Thyroid gland (tissue), 4 donors: ENCODE measurements at regions not wholly inside any gene's neighbourhood (a gene's known extent, or its start where the extent isn't known, plus 50 kb on each side); places are given as distances from the start of the nearest gene placed in this dataset.

Experiments used
- DNase-seq, 2 donors: peaks; one replicate each; pipeline ENCODE4 v3.0.0-alpha.2; 2019
- H3K27ac ChIP-seq, 3 donors: fragments of 200-600 bp; sonication (generic); 1 replicate in 2 of 3; 2 replicates in 1 of 3; pipeline ENCODE4 v1.5.1; 2016 to 2019; ENCODE audit warnings: mild to moderate bottlenecking in 1 of 3, moderate library complexity in 1 of 3
- H3K27me3 ChIP-seq: fragments of 200-600 bp; sonication (generic); one replicate; pipeline ENCODE4 v1.5.1; 2019
- H3K36me3 ChIP-seq, 2 donors: fragments of 200-600 bp; sonication (generic); one replicate each; pipeline ENCODE4 v1.5.1; 2016 to 2019
- H3K4me1 ChIP-seq, 2 donors: fragments of 200-600 bp; sonication (generic); one replicate each; pipeline ENCODE4 v1.5.1; 2017 to 2019
- H3K4me3 ChIP-seq, 3 donors: fragments of 200-600 bp; sonication (generic); replicated peaks in 1 of 3; 1 replicate in 2 of 3; 2 replicates in 1 of 3; pipeline ENCODE4 v1.5.1; 2016; ENCODE audit warnings: mild to moderate bottlenecking in 1 of 3
- H3K9me3 ChIP-seq: fragments of 200-600 bp; sonication (generic); one replicate; pipeline ENCODE4 v1.5.1; 2017
- CTCF ChIP-seq, 6 experiments: fragments of 200-600 bp in 3 of 6; fragments of 450-650 bp in 3 of 6; sonication (generic) in 3 of 6; IDR thresholded peaks; one replicate each; pipeline ENCODE4 v1.5.1; 2016 to 2019; ENCODE audit warnings: antibody characterized with exemption in 6 of 6, mild to moderate bottlenecking in 2 of 6, inconsistent platforms in 1 of 6, moderate library complexity in 1 of 6
- POLR2A ChIP-seq, 2 donors: fragments of 450-650 bp; IDR thresholded peaks; one replicate each; pipeline ENCODE4 v1.6.1; 2017; ENCODE audit warnings: antibody characterized with exemption in 2 of 2, mild to moderate bottlenecking in 2 of 2, moderate library complexity in 1 of 2
- WGBS, 2 donors: methylation state at CpG; one replicate each; pipeline ENCODE4 v1.1.5; 2017; 5-methylcytosine and 5-hydroxymethylcytosine counted together
- intact Hi-C: fragments of 100-400 bp; cut with DNase I; formaldehyde crosslinking; loops from one replicate; pipeline ENCODE4 v1.15.1; 2023

- WGBS, 2 donors, result 97 to 99% methylated on average over 2 of the region's 2 CpGs
- intact Hi-C loops, result no loop called here
- DNase-seq, result no peak
- Histone ChIP-seq H3K27ac (no peak overlapping the region), H3K27me3 (no peaks in the 10 kb centered on the region), H3K9me3 (no peaks in the 10 kb centered on the region), H3K4me3 (no peak overlapping the region), H3K4me1 (no peaks in the 10 kb centered on the region), H3K36me3 (no peaks in the 10 kb centered on the region)
- no peak for TF ChIP-seq CTCF (IDR thresholded peaks at IDR 0.05)
- TF ChIP-seq POLR2A (IDR thresholded peaks at IDR 0.05), result no peak
These were observed 398.2 kb downstream of the PABPC4L start for GRCh38 chr4:133803341-133803740.

GRCh38 chr4:133802359-133803140 is 399.0 kb downstream of the PABPC4L start:
- 77 to 91% methylated on average over 3 of the region's 3 CpGs for WGBS, 2 donors
- no peak for TF ChIP-seq CTCF (IDR thresholded peaks at IDR 0.05)
- no peak for TF ChIP-seq POLR2A (IDR thresholded peaks at IDR 0.05)
- H3K27ac ChIP-seq, result no peak overlapping the region
- intact Hi-C loops, result no loop called here
- DNase-seq, result no peak
- H3K27me3 ChIP-seq, result no peaks in the 10 kb centered on the region
- H3K4me1 ChIP-seq, result no peaks in the 10 kb centered on the region
- H3K36me3 ChIP-seq, result no peaks in the 10 kb centered on the region
- H3K4me3 ChIP-seq, result no peak overlapping the region
- no peaks in the 10 kb centered on the region for H3K9me3 ChIP-seq

- H3K36me3 ChIP-seq, result no peaks in the 10 kb centered on the region
- TF ChIP-seq POLR2A (IDR thresholded peaks at IDR 0.05), result no peak
- no peak for TF ChIP-seq CTCF (IDR thresholded peaks at IDR 0.05)
These were observed 399.7 kb downstream of the PABPC4L start for GRCh38 chr4:133801883-133802282.

GRCh38 chr4:133800966-133801365 is 400.6 kb downstream of the PABPC4L start:
- Histone ChIP-seq H3K36me3 (no peaks in the 10 kb centered on the region), H3K27me3 (no peaks in the 10 kb centered on the region), H3K4me3 (no peak overlapping the region), H3K4me1 (no peaks in the 10 kb centered on the region), H3K9me3 (no peaks in the 10 kb centered on the region), H3K27ac (no peak overlapping the region)
- WGBS, 2 donors, result 94 to 95% methylated on average over 4 of the region's 4 CpGs
- no peak for DNase-seq
- TF ChIP-seq POLR2A (IDR thresholded peaks at IDR 0.05) (no peak), CTCF (IDR thresholded peaks at IDR 0.05) (no peak)
- intact Hi-C loops, result no loop called here

More at GRCh38 chr4:133801883-133802282, 399.7 kb downstream of the PABPC4L start:
- H3K27me3 ChIP-seq, result no peaks in the 10 kb centered on the region
- intact Hi-C loops, result no loop called here
- H3K9me3 ChIP-seq, result no peaks in the 10 kb centered on the region
- DNase-seq, result no peak
- H3K4me3 ChIP-seq, result no peak overlapping the region
- H3K4me1 ChIP-seq, result no peaks in the 10 kb centered on the region
- no peak overlapping the region for H3K27ac ChIP-seq

GRCh38 chr4:133799717-133800315 is 401.8 kb downstream of the PABPC4L start:
- WGBS, 2 donors, result 47 to 74% methylated on average over 3 of the region's 3 CpGs
- no peak for DNase-seq
- Histone ChIP-seq H3K4me1 (no peaks in the 10 kb centered on the region), H3K9me3 (no peaks in the 10 kb centered on the region), H3K27ac (no peak overlapping the region), H3K27me3 (no peaks in the 10 kb centered on the region), H3K36me3 (no peaks in the 10 kb centered on the region), H3K4me3 (no peak overlapping the region)
- no peak for TF ChIP-seq CTCF (IDR thresholded peaks at IDR 0.05)
- no peak for TF ChIP-seq POLR2A (IDR thresholded peaks at IDR 0.05)
- intact Hi-C loops, result no loop called here
